HepG2 (cell line): ENCODE measurements at regions not wholly inside any gene's neighbourhood (a gene's known extent, or its start where the extent isn't known, plus 50 kb on each side); places are given as distances from the start of the nearest gene placed in this dataset.

ENCODE experiments used
- BRF2 ChIP-seq: sonication (generic); formaldehyde crosslinking; IDR thresholded peaks from 2 replicates; pipeline ENCODE4 v1.8.1; 2022; ENCODE audit warnings: mild to moderate bottlenecking, missing genetic modification reagents
- CEBPB ChIP-seq: IDR thresholded peaks from 2 replicates; pipeline ENCODE4 v1.6.1; 2011; ENCODE audit warnings: low read depth, low read length, improper control_type of control experiment, borderline replicate concordance
- CHD4 ChIP-seq: fragments of 200-600 bp; sonication (generic); IDR thresholded peaks from 2 replicates; pipeline ENCODE4 v1.7.0; 2017; ENCODE audit warnings: mild to moderate bottlenecking, low read length, borderline replicate concordance
- HIVEP1 ChIP-seq: sonication (generic); formaldehyde crosslinking; IDR thresholded peaks from 2 replicates; pipeline ENCODE4 v1.4.0; 2020; ENCODE audit warnings: mild to moderate bottlenecking, missing genetic modification reagents
- PRDM10 ChIP-seq: sonication (generic); formaldehyde crosslinking; IDR thresholded peaks from 2 replicates; pipeline ENCODE4 v1.4.0; 2020; ENCODE audit warnings: low read depth, missing genetic modification reagents
- ZNF83 ChIP-seq: sonication (generic); formaldehyde crosslinking; IDR thresholded peaks from 2 replicates; pipeline ENCODE4 v1.4.0; 2020; ENCODE audit warnings: missing genetic modification reagents, mild to moderate bottlenecking, borderline replicate concordance
- TF ChIP-seq, protein P1 (sequence below): IDR thresholded peaks from 2 replicates; pipeline ENCODE4 v1.6.1; 2012; ENCODE audit warnings: inconsistent platforms

GRCh38 chr1:2928366-2929325 lies 92.6 kb upstream of the ACTRT2 start:
- TF ChIP-seq BRF2 (CRISPR knock-in tag) (no peak), ZNF83 (CRISPR knock-in tag) (no peak), HIVEP1 (CRISPR knock-in tag) (no peak), CEBPB (no peak), CHD4 (no peak), PRDM10 (no peak)
- TF ChIP-seq, protein P1, sequence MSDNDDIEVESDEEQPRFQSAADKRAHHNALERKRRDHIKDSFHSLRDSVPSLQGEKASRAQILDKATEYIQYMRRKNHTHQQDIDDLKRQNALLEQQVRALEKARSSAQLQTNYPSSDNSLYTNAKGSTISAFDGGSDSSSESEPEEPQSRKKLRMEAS, result no peak
